Activated naive CD8-positive, alpha-beta T cell treated with anti-CD3 and anti-CD28 coated beads, Interleukin-2, amount 50 U/mL, for 24 hours (primary cell): ENCODE measurements at regions not wholly inside any gene's neighbourhood (a gene's known extent, or its start where the extent isn't known, plus 50 kb on each side); places are given as distances from the start of the nearest gene placed in this dataset.

Experiments used
- ATAC-seq: fragments of 150-1000 bp; cut with Tn5 transposase; one replicate; pipeline ENCODE4 v1.10.0; 2021
- DNase-seq: peaks from one replicate; pipeline ENCODE4 v3.0.0; 2021
- H3K27ac Mint-ChIP-seq: one replicate; pipeline ENCODE4 v1.8.0; 2021; ENCODE audit warnings: mild to moderate bottlenecking, mixed read lengths
- H3K27me3 Mint-ChIP-seq: one replicate; pipeline ENCODE4 v1.8.0; 2021; ENCODE audit warnings: mixed read lengths
- H3K36me3 Mint-ChIP-seq: one replicate; pipeline ENCODE4 v1.8.0; 2021; ENCODE audit warnings: low read depth, mixed read lengths
- H3K4me1 Mint-ChIP-seq: one replicate; pipeline ENCODE4 v1.8.0; 2021; ENCODE audit warnings: mixed read lengths
- H3K4me3 Mint-ChIP-seq: one replicate; pipeline ENCODE4 v1.8.0; 2021; ENCODE audit warnings: mild to moderate bottlenecking, moderate library complexity, mixed read lengths
- H3K9me3 Mint-ChIP-seq: one replicate; pipeline ENCODE4 v1.8.0; 2021; ENCODE audit warnings: mixed read lengths

DNA sequence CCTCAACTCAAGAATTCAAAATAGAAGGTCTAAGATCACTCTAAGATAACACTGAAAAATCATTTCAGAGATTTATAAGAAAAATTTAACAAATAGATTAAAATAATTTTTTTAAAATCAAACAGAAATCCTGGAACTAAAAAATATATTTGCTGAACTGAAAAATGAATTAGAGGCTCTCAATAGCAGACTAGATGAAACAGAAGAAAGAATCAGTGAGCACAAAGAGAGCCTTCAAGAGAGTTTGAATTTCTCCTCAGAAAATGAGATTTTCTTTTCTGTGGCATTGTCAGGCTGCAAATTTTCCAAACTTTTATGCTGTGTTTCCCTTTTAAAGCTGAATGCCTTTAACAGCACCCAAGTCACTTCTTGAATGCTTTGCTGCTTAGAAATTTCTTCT is 335.0 kb upstream of the SLC7A11 start:
- ATAC-seq = no peak

DNA sequence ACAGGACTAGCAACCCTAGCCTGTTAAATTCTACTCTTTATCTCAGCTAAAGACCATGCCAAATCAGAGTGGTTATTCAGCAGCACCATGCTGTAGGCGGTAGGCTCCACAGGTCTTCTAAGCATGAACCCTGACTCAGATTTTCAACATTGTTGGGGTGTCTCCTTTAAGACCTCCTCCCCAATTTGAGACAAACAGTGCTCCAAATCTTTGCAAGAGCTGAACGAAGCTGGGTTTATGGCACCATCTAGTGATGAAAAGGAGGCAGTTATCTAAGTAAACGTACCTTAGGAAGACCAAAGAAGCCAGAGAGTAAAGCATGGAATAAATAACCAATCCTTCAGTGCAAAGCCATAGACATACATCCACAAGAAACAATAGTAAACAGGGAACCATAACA is 334.5 kb upstream of the SLC7A11 start:
- Mint-ChIP-seq H3K27ac (no peak overlapping the region), H3K27me3 (no peaks in the 10 kb centered on the region), H3K4me1 (no peaks in the 10 kb centered on the region), H3K4me3 (no peak overlapping the region), H3K9me3 (peaks cover 29% of the 10 kb centered on the region), H3K36me3 (no peaks in the 10 kb centered on the region)
- no peak for ATAC-seq
- no peak for DNase-seq

More for the DNA sequence above, 335.0 kb upstream of the SLC7A11 start:
- peaks cover 29% of the 10 kb centered on the region for H3K9me3 Mint-ChIP-seq
- no peaks in the 10 kb centered on the region for H3K4me1 Mint-ChIP-seq
- no peak for DNase-seq
- H3K27ac Mint-ChIP-seq = no peak overlapping the region
- no peaks in the 10 kb centered on the region for H3K27me3 Mint-ChIP-seq
- no peaks in the 10 kb centered on the region for H3K36me3 Mint-ChIP-seq
- no peak overlapping the region for H3K4me3 Mint-ChIP-seq

DNA sequence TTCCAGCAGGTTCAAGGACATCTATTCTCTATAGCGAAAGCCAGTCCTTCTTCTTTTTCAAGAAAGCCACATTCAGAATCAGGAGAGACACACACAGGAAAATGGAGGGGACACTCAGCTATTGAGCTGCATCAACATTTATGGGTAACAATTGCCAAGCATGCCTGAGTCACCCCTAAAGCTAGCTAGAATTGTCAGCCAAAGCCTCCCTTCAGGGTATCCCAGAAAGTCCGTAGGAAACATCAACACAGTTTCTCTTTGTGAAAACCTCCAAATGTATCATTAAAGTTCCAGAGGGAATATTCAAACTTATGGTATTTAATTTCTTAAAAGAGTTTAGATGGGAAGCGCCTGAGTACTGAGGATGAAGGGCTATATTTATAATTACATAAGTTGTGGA is 331.1 kb upstream of the SLC7A11 start:
- Mint-ChIP-seq H3K36me3 (no peaks in the 10 kb centered on the region), H3K4me1 (no peaks in the 10 kb centered on the region), H3K27ac (no peak overlapping the region), H3K27me3 (no peaks in the 10 kb centered on the region), H3K4me3 (no peak overlapping the region), H3K9me3 (peaks cover 23% of the 10 kb centered on the region)
- DNase-seq (no peak), ATAC-seq (no peak)

DNA sequence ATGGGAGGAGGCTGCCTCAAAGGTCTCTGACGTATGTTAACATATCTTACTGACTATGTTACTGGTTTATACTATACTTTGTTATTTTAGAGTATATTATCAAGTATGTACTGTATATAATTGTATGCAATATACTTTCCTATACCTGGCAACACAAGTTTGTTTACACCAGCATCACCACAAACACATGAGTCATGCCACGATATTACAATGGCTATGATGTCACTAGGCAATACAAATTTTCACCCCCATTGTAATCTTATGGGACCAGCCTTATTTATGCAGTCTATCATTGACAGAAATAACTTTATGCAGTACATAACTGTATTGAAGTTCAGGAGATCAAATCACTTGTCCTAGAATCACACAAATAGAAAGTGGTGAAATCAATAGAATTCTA is 329.9 kb upstream of the SLC7A11 start:
- Mint-ChIP-seq H3K4me3 (no peak overlapping the region), H3K27ac (no peak overlapping the region), H3K4me1 (no peaks in the 10 kb centered on the region), H3K36me3 (no peaks in the 10 kb centered on the region), H3K9me3 (peaks cover 13% of the 10 kb centered on the region), H3K27me3 (no peaks in the 10 kb centered on the region)
- DNase-seq (no peak), ATAC-seq (no peak)

DNA sequence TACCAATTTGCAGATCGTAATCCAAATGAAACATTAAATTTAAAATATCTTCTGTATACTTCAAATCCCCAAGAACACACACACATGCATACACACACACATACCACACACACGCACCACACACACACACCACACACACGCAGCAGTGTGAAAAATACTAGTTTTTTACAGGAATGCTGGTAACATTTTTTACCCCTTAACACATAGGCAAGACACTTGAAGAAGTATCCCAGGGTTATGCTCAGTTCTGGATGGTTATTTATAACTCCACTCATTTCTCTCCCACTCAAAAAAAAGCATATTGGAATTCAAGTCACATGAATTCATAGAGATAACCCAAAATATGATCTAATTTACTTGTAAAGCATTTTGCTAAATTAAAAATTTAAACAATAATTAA is 325.5 kb upstream of the SLC7A11 start:
- Mint-ChIP-seq H3K27me3 (no peaks in the 10 kb centered on the region), H3K27ac (no peak overlapping the region), H3K9me3 (no peaks in the 10 kb centered on the region), H3K36me3 (no peaks in the 10 kb centered on the region), H3K4me3 (no peak overlapping the region), H3K4me1 (no peaks in the 10 kb centered on the region)
- no peak for DNase-seq
- ATAC-seq = no peak

DNA sequence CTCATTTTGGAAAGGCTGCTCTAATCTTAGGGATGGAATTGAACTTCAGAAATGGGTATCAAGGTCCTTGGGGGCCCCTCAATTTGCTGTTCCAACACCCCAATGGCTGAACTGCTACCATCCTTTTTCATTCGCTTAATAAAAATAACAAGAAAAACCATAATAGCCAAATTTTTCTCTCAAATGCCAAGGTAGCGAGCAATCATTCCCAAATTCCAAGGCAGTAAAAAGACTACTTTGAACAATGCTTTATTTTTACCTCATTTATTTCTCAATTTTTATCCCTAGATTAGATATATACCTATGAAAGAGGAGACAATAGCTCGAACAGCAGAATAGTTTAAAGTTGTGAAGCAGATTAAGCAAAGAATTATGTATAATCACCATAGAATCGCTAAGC is 323.4 kb upstream of the SLC7A11 start:
- no peak overlapping the region for H3K27ac Mint-ChIP-seq
- H3K9me3 Mint-ChIP-seq = no peaks in the 10 kb centered on the region
- no peaks in the 10 kb centered on the region for H3K4me1 Mint-ChIP-seq
- H3K27me3 Mint-ChIP-seq = no peaks in the 10 kb centered on the region
- DNase-seq (no peak), ATAC-seq (no peak)
- H3K36me3 Mint-ChIP-seq = no peaks in the 10 kb centered on the region
- no peak overlapping the region for H3K4me3 Mint-ChIP-seq

DNA sequence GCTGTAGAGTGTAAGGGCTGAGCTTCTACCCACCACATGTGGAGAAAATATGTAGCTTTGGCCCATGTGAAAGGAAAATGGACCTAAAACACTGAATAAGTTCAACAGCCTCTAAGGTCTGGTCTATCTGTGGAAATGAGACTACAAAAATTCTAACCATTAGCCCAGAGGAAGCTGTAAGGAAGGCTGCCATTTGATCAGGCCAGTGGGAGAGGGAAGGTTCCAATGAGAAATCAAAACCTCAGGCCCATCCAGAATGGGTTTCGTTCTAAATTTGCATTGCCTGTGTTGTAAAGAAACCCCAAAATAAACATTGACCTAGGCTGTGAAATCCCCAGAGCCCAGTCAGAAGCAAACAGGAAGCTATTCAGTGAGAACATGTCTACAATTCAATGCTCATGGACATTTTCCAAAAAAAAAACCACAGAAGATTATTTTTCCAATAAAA is 320.4 kb upstream of the SLC7A11 start:
- no peaks in the 10 kb centered on the region for H3K27me3 Mint-ChIP-seq
- no peak for DNase-seq

DNA sequence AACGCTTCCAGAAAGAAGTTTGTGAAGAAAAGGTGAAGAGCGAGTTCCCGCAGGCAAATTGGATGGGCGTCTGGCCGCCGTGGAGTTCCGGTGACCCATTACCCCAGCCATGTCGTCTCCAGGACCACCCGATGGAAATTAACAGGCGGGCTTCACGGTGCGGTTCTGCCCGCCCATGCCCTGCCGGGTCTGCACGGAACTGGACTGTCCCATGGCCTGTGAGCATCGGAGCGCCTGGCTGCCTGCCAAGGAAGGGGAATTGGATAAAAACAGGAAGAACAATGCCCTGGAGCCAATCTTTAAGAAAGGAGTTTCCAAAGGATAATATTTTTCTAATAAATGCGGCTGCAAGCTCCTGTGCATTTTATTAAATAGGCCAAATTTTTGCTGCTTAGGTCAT is 319.8 kb upstream of the SLC7A11 start:
- no peaks in the 10 kb centered on the region for H3K27me3 Mint-ChIP-seq
- ATAC-seq = no peak
- no peak overlapping the region for H3K27ac Mint-ChIP-seq
- H3K4me3 Mint-ChIP-seq = no peak overlapping the region
- H3K36me3 Mint-ChIP-seq = no peaks in the 10 kb centered on the region
- H3K9me3 Mint-ChIP-seq = no peaks in the 10 kb centered on the region
- no peak for DNase-seq
- H3K4me1 Mint-ChIP-seq = no peaks in the 10 kb centered on the region

More for the DNA sequence above, 320.4 kb upstream of the SLC7A11 start:
- Mint-ChIP-seq H3K36me3 (no peaks in the 10 kb centered on the region), H3K4me1 (no peaks in the 10 kb centered on the region), H3K4me3 (no peak overlapping the region), H3K9me3 (no peaks in the 10 kb centered on the region), H3K27ac (no peak overlapping the region)
- no peak for ATAC-seq

DNA sequence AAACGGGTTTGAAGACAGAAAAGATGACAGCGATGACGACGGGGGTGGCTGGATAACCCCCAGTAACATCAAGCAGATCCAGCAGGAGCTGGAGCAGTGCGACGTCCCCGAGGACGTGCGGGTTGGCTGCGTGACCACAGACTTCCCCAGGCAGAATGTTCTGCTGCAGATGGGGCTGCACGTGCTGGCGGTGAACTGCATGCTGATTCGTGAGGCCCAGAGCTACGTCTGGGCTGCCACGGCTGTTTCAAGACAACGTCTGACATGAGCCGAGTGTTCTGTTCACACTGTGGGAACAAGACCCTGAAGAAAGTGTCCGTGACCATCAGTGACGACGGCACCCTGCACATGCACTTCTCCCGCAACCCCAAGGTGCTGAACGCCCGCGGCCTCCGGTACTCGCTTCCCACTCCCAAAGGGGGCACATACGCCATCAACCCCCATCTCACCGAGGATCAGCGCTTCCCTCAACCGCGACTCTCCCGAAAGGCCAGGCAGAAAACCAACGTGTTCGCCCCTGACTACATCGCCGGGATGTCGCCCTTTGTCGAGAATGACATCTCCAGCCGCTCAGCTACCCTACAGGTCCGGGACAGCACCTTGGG is 319.2 kb upstream of the SLC7A11 start:
- H3K4me1 Mint-ChIP-seq = no peaks in the 10 kb centered on the region
- H3K27ac Mint-ChIP-seq = no peak overlapping the region
- no peaks in the 10 kb centered on the region for H3K27me3 Mint-ChIP-seq
- ATAC-seq (no peak), DNase-seq (no peak)
- no peaks in the 10 kb centered on the region for H3K9me3 Mint-ChIP-seq
- no peaks in the 10 kb centered on the region for H3K36me3 Mint-ChIP-seq
- H3K4me3 Mint-ChIP-seq = no peak overlapping the region

DNA sequence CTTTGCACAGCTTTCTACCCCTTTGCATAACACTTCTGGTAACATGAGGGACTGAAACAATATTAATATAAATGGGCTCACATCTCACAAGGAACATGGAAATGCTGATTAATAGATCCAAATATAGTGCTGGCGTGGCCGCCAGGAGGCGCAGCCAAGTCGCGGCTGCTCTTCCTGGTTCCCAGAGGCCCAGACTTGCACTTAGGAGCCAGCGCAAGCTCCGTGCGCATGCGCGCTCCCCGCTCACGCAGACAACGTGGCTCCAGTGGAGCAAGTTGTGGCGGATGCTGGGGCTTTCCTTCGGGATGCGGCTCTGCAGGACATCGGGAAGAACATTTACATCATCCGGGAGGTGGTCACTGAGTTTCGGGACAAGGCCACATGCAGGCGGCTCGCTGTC is 318.3 kb upstream of the SLC7A11 start:
- DNase-seq (no peak), ATAC-seq (no peak)
- H3K4me3 Mint-ChIP-seq = no peak overlapping the region
- H3K4me1 Mint-ChIP-seq = no peaks in the 10 kb centered on the region
- no peaks in the 10 kb centered on the region for H3K36me3 Mint-ChIP-seq
- no peak overlapping the region for H3K27ac Mint-ChIP-seq
- no peaks in the 10 kb centered on the region for H3K27me3 Mint-ChIP-seq
- no peaks in the 10 kb centered on the region for H3K9me3 Mint-ChIP-seq

DNA sequence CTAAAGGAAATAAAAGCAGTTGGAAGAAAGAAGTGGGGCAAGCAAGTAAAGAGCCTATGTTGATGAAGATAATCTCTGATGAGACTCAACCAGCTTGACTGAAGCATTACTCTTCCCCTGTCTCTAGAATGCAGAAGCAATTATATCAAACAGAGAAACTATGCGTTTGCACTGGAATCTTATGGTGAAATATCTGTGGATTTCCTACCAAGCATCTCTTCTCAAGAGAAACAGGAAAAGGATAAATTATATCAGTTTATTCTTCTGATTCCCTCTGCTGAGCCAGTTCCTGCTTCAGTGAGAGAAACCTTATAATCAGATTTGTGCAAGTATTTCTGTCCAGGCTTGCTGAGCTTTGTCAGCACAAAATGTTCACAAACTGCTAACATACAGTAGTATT is 316.7 kb upstream of the SLC7A11 start:
- H3K27ac Mint-ChIP-seq = no peak overlapping the region
- no peak overlapping the region for H3K4me3 Mint-ChIP-seq
- H3K27me3 Mint-ChIP-seq = no peaks in the 10 kb centered on the region
- ATAC-seq = no peak
- no peaks in the 10 kb centered on the region for H3K9me3 Mint-ChIP-seq
- DNase-seq = no peak
- no peaks in the 10 kb centered on the region for H3K4me1 Mint-ChIP-seq
- H3K36me3 Mint-ChIP-seq = no peaks in the 10 kb centered on the region

DNA sequence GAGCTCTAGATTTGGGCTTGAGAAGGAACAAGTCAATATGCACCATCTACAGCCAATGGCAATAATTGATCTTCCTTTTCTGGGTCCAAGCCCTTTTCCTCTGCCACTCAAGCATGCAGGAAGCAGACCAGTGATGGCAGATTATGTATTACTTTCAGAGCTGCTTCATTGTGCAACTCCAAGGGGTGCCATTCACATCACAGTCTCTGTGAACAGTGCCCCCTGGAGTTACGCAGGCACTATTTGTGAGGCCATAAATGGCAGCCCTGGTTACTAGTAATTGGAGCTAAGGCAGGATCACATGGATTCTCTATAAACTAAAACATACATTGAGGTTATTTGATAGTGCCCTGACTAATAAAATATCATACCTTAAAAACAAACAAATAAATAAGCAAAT is 313.4 kb upstream of the SLC7A11 start:
- no peaks in the 10 kb centered on the region for H3K4me1 Mint-ChIP-seq
- no peaks in the 10 kb centered on the region for H3K27me3 Mint-ChIP-seq
- H3K36me3 Mint-ChIP-seq = no peaks in the 10 kb centered on the region
- H3K4me3 Mint-ChIP-seq = no peak overlapping the region
- DNase-seq = no peak
- ATAC-seq = peak; percentile 36
- no peak overlapping the region for H3K27ac Mint-ChIP-seq
- H3K9me3 Mint-ChIP-seq = peaks cover 7% of the 10 kb centered on the region

DNA sequence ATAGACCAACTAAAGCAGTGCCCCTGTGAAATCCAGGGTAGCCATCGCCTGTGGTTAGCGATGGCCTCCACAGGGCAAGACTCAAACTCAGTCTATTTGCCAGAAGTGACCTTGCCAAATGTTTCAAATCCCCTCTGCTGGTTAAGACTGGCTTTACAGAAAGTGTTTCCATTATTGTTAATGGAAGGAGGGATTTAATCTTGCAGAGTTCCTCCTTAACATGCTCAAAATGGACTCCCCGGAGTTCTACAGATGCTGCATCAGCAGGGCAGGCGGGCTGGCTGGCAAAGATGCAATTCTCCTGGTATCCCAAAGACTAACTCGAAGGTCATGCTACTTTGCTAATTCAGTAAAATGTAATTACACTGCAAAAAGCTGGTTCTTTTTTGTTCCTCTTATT is 313.0 kb upstream of the SLC7A11 start:
- no peaks in the 10 kb centered on the region for H3K36me3 Mint-ChIP-seq
- no peaks in the 10 kb centered on the region for H3K4me1 Mint-ChIP-seq
- H3K27me3 Mint-ChIP-seq = no peaks in the 10 kb centered on the region
- DNase-seq (no peak), ATAC-seq (no peak)
- H3K9me3 Mint-ChIP-seq = peaks cover 7% of the 10 kb centered on the region
- H3K27ac Mint-ChIP-seq = no peak overlapping the region
- no peak overlapping the region for H3K4me3 Mint-ChIP-seq

DNA sequence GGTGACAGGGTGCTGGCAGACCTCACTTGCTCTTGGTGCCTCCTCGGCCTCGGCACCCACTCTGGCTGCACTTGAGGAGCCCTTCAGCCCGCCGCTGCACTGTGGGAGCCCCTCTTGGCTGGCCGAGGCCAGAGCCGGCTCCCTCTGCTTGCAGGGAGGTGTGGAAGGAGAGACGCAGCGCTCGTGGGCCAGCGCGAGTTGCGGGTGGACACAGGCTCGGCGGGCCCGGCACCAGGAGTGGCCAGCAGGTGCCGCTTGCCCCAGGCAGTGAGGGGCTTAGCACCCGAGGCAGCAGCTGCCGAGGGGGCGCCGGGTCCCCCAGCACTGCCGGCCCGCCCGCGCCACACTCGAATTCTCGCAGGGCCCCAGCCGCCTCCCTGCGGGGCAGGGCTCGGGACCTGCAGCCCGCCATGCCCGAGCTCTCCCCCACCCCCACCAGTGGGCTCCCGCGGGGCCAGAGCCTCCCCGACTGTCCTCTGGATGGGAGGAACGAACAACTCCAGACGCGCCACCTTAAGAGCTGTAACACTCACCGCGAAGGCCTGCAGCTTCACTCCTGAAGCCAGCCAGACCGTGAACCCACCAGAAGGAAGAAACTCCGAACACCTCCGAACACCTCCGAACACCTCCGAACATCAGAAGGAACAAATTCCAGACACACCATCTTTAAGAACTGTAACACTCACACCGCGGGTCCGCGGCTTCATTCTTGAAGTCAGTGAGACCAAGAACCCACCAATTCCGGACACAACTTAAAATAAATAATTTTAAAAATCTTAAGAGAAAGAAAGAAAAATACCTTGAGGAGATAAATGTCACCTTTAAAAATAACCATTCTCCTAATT is 311.1 kb upstream of the SLC7A11 start:
- H3K4me1 Mint-ChIP-seq = no peaks in the 10 kb centered on the region
- H3K27ac Mint-ChIP-seq = no peak overlapping the region
- DNase-seq (no peak), ATAC-seq (no peak)
- H3K9me3 Mint-ChIP-seq = peaks cover 7% of the 10 kb centered on the region
- no peak overlapping the region for H3K4me3 Mint-ChIP-seq
- H3K36me3 Mint-ChIP-seq = no peaks in the 10 kb centered on the region
- no peaks in the 10 kb centered on the region for H3K27me3 Mint-ChIP-seq

DNA sequence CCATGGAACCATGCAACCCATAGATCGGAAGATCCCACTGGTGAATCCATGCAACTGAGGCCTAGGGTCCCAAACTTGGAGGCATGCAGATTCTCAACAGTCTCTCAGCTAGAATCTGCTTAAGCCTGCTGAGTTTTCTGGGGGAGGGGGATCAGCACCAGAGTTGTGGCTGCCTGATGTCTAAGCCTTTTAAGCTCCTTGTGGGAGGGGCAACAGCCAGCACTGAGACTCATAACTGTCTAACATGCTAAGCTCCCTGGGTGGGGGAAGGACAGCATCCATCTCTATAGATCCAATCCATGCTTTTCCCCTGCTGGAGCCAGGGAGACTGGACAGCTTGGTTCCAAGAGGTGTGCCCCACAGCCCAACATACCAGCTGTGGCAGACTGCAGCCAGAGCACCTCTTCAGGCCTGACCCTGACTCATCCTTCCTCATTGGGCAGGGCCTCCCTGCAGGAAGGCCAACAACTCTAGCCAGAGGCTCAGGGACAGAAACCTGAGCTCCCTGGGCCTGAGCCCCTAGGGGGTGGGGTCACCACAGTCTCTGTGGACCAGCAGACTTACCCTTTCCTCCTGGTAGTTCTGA is 300.1 kb upstream of the SLC7A11 start:
- no peak for ATAC-seq

More for the DNA sequence above, 300.1 kb upstream of the SLC7A11 start:
- no peak for DNase-seq
- H3K27me3 Mint-ChIP-seq = no peaks in the 10 kb centered on the region
- no peaks in the 10 kb centered on the region for H3K4me1 Mint-ChIP-seq
- H3K4me3 Mint-ChIP-seq = no peak overlapping the region
- no peaks in the 10 kb centered on the region for H3K36me3 Mint-ChIP-seq
- peaks cover 10% of the 10 kb centered on the region for H3K9me3 Mint-ChIP-seq
- H3K27ac Mint-ChIP-seq = no peak overlapping the region
